H1 (cell line): ENCODE measurements at regions not wholly inside any gene's neighbourhood (a gene's known extent, or its start where the extent isn't known, plus 50 kb on each side); places are given as distances from the start of the nearest gene placed in this dataset.
"Not testable (repeated sequence)": the region's sequence is repeated elsewhere in the genome, so short reads cannot be mapped to it uniquely, and the experiment has no call there.

Experiments used
- CTCF ChIA-PET: fragments of 300-600 bp; sonication (Branson Sonifier 250); formaldehyde crosslinking; loops from one replicate; lab custom pipeline; 2021; ENCODE audit not compliant: partially characterized antibody; lab: Charles Lee
- POLR2A ChIA-PET: fragments of 300-600 bp; sonication (Branson Sonifier 250); formaldehyde crosslinking; loops from one replicate; lab custom pipeline; 2021; ENCODE audit warnings: inconsistent platforms; ENCODE audit not compliant: partially characterized antibody; lab: Charles Lee
- DNase-seq, 2 experiments: peaks; one replicate each; pipeline versions ENCODE4 v3.0.0 to v3.0.0-alpha.2; 2010 to 2022; ENCODE audit warnings: low spot score in 2 of 2, low read depth in 1 of 2, mixed read lengths in 1 of 2
- FAIRE-seq: peaks from 2 replicates; lab custom pipeline; 2011; peaks lifted over from hg19 to GRCh38; lab: Jason Lieb, UNC
- H2AFZ ChIP-seq: 2 replicates; pipeline ENCODE4 v1.8.1; 2012; ENCODE audit warnings: low read length, inconsistent platforms
- H2AK5ac ChIP-seq: 2 replicates; pipeline ENCODE4 v1.6.1; 2013; ENCODE audit warnings: low read depth, low read length
- H2BK120ac ChIP-seq: replicated peaks from 2 replicates; pipeline ENCODE3; 2013; ENCODE audit warnings: low read depth, low read length, inconsistent platforms
- H2BK12ac ChIP-seq: 2 replicates; pipeline ENCODE4 v1.6.1; 2013; ENCODE audit warnings: low read depth, low read length
- H2BK15ac ChIP-seq: 2 replicates; pipeline ENCODE4 v1.6.1; 2013; ENCODE audit warnings: low read length
- H2BK20ac ChIP-seq: 2 replicates; pipeline ENCODE4 v1.6.1; 2013; ENCODE audit warnings: low read length
- H2BK5ac ChIP-seq: 2 replicates; pipeline ENCODE4 v1.6.1; 2013; ENCODE audit warnings: low read depth, low read length
- H3K14ac ChIP-seq: 2 replicates; pipeline ENCODE4 v1.6.1; 2013; ENCODE audit warnings: inconsistent platforms; ENCODE audit not compliant: insufficient read length
- H3K18ac ChIP-seq: 2 replicates; pipeline ENCODE4 v1.6.1; 2013; ENCODE audit warnings: low read length; ENCODE audit errors: extremely low read depth
- H3K23ac ChIP-seq: 2 replicates; pipeline ENCODE4 v1.6.1; 2013; ENCODE audit warnings: inconsistent platforms; ENCODE audit not compliant: insufficient read length
- H3K23me2 ChIP-seq: 2 replicates; pipeline ENCODE4 v1.6.1; 2013; ENCODE audit warnings: low read depth, low read length
- H3K27ac ChIP-seq: 2 replicates; pipeline ENCODE4 v1.6.1; 2011; ENCODE audit warnings: low read depth, low read length, inconsistent platforms
- H3K27me3 ChIP-seq, 4 experiments: replicated peaks in 1 of 4; 1 replicate in 1 of 4; 2 replicates in 3 of 4; pipeline versions ENCODE4 v1.6.1 to v1.8.1; 2011 to 2013; ENCODE audit warnings: low read length in 3 of 4, mild to moderate bottlenecking in 3 of 4, inconsistent platforms in 2 of 4, mixed read lengths in 2 of 4, moderate library complexity in 1 of 4; ENCODE audit not compliant: control insufficient read depth in 3 of 4, insufficient read depth in 3 of 4; ENCODE audit errors: extremely low read depth in 1 of 4
- H3K36me3 ChIP-seq, 4 experiments: 2 replicates each; pipeline versions ENCODE4 v1.6.1 to v1.8.1; 2011 to 2013; ENCODE audit warnings: mild to moderate bottlenecking in 4 of 4, low read length in 3 of 4, moderate library complexity in 2 of 4, control low read depth in 1 of 4, inconsistent platforms in 1 of 4; ENCODE audit not compliant: insufficient read depth in 4 of 4, control insufficient read depth in 2 of 4
- H3K4ac ChIP-seq: replicated peaks from 2 replicates; pipeline ENCODE3; 2013; ENCODE audit warnings: low read length, low read depth, mixed read lengths, inconsistent platforms; ENCODE audit not compliant: insufficient read length
- H3K4me1 ChIP-seq, 4 experiments: replicated peaks in 1 of 4; 1 replicate in 1 of 4; 2 replicates in 3 of 4; pipeline versions ENCODE4 v1.6.1 to v1.8.1; 2011 to 2013; ENCODE audit warnings: low read length in 3 of 4, inconsistent platforms in 2 of 4, mixed read lengths in 1 of 4; ENCODE audit not compliant: insufficient read depth in 4 of 4, control insufficient read depth in 3 of 4
- H3K4me2 ChIP-seq, 2 experiments: 2 replicates each; pipeline versions ENCODE4 v1.6.1 to v1.8.1; 2011 to 2013; ENCODE audit warnings: low read depth in 2 of 2, low read length in 2 of 2, control low read depth in 1 of 2, inconsistent platforms in 1 of 2, mild to moderate bottlenecking in 1 of 2; ENCODE audit not compliant: insufficient read depth in 1 of 2
- H3K4me3 ChIP-seq, 4 experiments: fragments of 200-600, 300-600 bp in 1 of 4; sonication (generic), shearing (Covaris generic), sonication (Bioruptor Twin) in 1 of 4; 2 replicates each; pipeline versions ENCODE4 v1.5.1 to v1.8.1; 2011 to 2016; ENCODE audit warnings: low read length in 4 of 4, low read depth in 3 of 4, control low read depth in 2 of 4, inconsistent platforms in 2 of 4, mild to moderate bottlenecking in 2 of 4, mixed read lengths in 1 of 4, moderate library complexity in 1 of 4; ENCODE audit not compliant: insufficient read depth in 2 of 4; ENCODE audit errors: extremely low read depth in 1 of 4
- H3K56ac ChIP-seq: replicated peaks from 2 replicates; pipeline ENCODE3; 2013; ENCODE audit warnings: low read depth, mild to moderate bottlenecking, mixed read lengths, low read length, inconsistent platforms; ENCODE audit not compliant: insufficient read length
- H3K79me1 ChIP-seq: 2 replicates; pipeline ENCODE4 v1.6.1; 2013; ENCODE audit warnings: low read depth, low read length, control low read depth
- H3K79me2 ChIP-seq, 2 experiments: 2 replicates each; pipeline versions ENCODE4 v1.6.1 to v1.8.1; 2012 to 2013; ENCODE audit warnings: low read length in 2 of 2, mild to moderate bottlenecking in 2 of 2, inconsistent platforms in 1 of 2; ENCODE audit not compliant: insufficient read depth in 2 of 2, control insufficient read depth in 1 of 2
- H3K9ac ChIP-seq, 4 experiments: replicated peaks in 1 of 4; 1 replicate in 1 of 4; 2 replicates in 3 of 4; pipeline versions ENCODE4 v1.6.1 to v1.8.1; 2011 to 2013; ENCODE audit warnings: low read depth in 3 of 4, low read length in 3 of 4, control low read depth in 2 of 4, mild to moderate bottlenecking in 2 of 4, moderate library complexity in 2 of 4, inconsistent platforms in 1 of 4; ENCODE audit errors: extremely low read depth in 1 of 4
- H3K9me3 ChIP-seq, 2 experiments: 2 replicates each; pipeline versions ENCODE4 v1.6.1 to v1.8.1; 2012 to 2013; ENCODE audit warnings: mild to moderate bottlenecking in 2 of 2, moderate library complexity in 2 of 2, control low read depth in 1 of 2, inconsistent platforms in 1 of 2, low read depth in 1 of 2, low read length in 1 of 2, mixed read lengths in 1 of 2; ENCODE audit not compliant: insufficient read depth in 2 of 2
- H4K20me1 ChIP-seq, 2 experiments: replicated peaks in 1 of 2; 2 replicates each; pipeline versions ENCODE3 to v1.8.1; 2011 to 2013; ENCODE audit warnings: inconsistent platforms in 2 of 2, low read length in 2 of 2, mild to moderate bottlenecking in 1 of 2; ENCODE audit not compliant: insufficient read depth in 2 of 2, control insufficient read depth in 1 of 2
- H4K5ac ChIP-seq: 2 replicates; pipeline ENCODE4 v1.6.1; 2013; ENCODE audit warnings: low read length, low read depth, mixed read lengths, inconsistent platforms; ENCODE audit not compliant: insufficient read length
- H4K8ac ChIP-seq: 2 replicates; pipeline ENCODE4 v1.8.0; 2013; ENCODE audit warnings: mild to moderate bottlenecking, moderate library complexity, low read length, inconsistent platforms; ENCODE audit not compliant: insufficient read depth; ENCODE audit errors: extremely low read depth
- H4K91ac ChIP-seq: replicated peaks from 2 replicates; pipeline ENCODE3; 2013; ENCODE audit warnings: low read length, mixed read lengths, inconsistent platforms; ENCODE audit not compliant: insufficient read length
- WGBS, 2 experiments: shearing (Covaris generic) in 1 of 2; methylation state at CpG; one replicate each; pipeline versions ENCODE4 v1.1.6 to v1.1.7; 2013 to 2015; ENCODE audit warnings: low lambda C conversion rate in 2 of 2, mixed read lengths in 2 of 2, inconsistent platforms in 1 of 2, low coverage in 1 of 2, missing lambda C conversion rate in 1 of 2; ENCODE audit not compliant: insufficient replicate concordance in 2 of 2, insufficient coverage in 1 of 2, insufficient read length in 1 of 2; ENCODE audit errors: extremely low coverage in 1 of 2, missing lambda C conversion rate in 1 of 2; 5-methylcytosine and 5-hydroxymethylcytosine counted together

GRCh38 chr1:191083090-191083489, 605.4 kb upstream of the BRINP3 start:
- H4K20me1 ChIP-seq, FAIRE-seq, H4K91ac ChIP-seq, H2AFZ ChIP-seq, H2BK12ac ChIP-seq, POLR2A ChIA-PET, H3K4me1 ChIP-seq, H3K27me3 ChIP-seq, H4K8ac ChIP-seq, H3K4ac ChIP-seq, H2BK20ac ChIP-seq, CTCF ChIA-PET, H2BK120ac ChIP-seq, H3K4me2 ChIP-seq, H3K18ac ChIP-seq, H3K9ac ChIP-seq, H3K9me3 ChIP-seq, H3K56ac ChIP-seq, H3K36me3 ChIP-seq, H3K27ac ChIP-seq, H3K79me1 ChIP-seq, H3K14ac ChIP-seq, H4K5ac ChIP-seq, H2BK5ac ChIP-seq, H3K4me3 ChIP-seq, H3K23ac ChIP-seq, H3K23me2 ChIP-seq, H2AK5ac ChIP-seq, H3K79me2 ChIP-seq, DNase-seq, H2BK15ac ChIP-seq: not testable (repeated sequence)
- WGBS, 2 experiments: 86% methylated on average over 2 of the region's 2 CpGs; no CpG with 5 or more reads in 1 of the 2 experiments
